ENCODE measurements at regions not wholly inside any gene's neighbourhood (a gene's known extent, or its start where the extent isn't known, plus 50 kb on each side); places are given as distances from the start of the nearest gene placed in this dataset.
A peak's percentile ranks its signal among the peaks of the same experiment; 100 is the strongest.
"Not testable (repeated sequence)": the region's sequence is repeated elsewhere in the genome, so short reads cannot be mapped to it uniquely, and the experiment has no call there.

DNA sequence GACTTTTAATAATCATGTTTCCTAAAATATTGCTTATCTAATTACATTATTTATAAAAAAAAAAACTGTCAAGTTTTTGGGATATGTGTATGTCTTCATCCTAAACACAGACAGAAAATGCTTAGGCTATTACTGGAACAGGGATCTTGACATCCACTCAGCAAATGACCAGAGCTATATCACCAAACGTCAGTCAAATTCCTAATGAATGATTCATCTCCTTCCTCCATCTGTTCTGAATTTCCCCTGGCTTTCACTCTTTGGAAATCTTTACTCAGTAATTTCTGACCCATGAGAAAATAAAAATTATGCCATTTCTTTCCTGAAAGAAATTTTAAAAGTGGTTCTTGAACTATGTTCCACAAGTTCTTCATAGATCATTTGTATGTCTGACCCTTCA is 552.4 kb upstream of the KCND2 start:
- no peak for DNase-seq
- Histone ChIP-seq H3K4me3 (no peak overlapping the region), H3K27ac (no peak overlapping the region), H3K9me3 (no peaks in the 10 kb centered on the region), H3K36me3 (no peaks in the 10 kb centered on the region), H3K27me3 (no peaks in the 10 kb centered on the region), H3K4me1 (no peaks in the 10 kb centered on the region)
- WGBS, 4 donors: 0 to 4% (median 1%) methylated on average over 1 of the region's 1 CpG
- TF ChIP-seq, protein P1, sequence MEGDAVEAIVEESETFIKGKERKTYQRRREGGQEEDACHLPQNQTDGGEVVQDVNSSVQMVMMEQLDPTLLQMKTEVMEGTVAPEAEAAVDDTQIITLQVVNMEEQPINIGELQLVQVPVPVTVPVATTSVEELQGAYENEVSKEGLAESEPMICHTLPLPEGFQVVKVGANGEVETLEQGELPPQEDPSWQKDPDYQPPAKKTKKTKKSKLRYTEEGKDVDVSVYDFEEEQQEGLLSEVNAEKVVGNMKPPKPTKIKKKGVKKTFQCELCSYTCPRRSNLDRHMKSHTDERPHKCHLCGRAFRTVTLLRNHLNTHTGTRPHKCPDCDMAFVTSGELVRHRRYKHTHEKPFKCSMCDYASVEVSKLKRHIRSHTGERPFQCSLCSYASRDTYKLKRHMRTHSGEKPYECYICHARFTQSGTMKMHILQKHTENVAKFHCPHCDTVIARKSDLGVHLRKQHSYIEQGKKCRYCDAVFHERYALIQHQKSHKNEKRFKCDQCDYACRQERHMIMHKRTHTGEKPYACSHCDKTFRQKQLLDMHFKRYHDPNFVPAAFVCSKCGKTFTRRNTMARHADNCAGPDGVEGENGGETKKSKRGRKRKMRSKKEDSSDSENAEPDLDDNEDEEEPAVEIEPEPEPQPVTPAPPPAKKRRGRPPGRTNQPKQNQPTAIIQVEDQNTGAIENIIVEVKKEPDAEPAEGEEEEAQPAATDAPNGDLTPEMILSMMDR (IDR thresholded peaks at IDR 0.05): no peak
- TF ChIP-seq POLR2A (IDR thresholded peaks at IDR 0.05): no peak
- ATAC-seq: no peak
- intact Hi-C loops (cut with DNase I): no loop called here

DNA sequence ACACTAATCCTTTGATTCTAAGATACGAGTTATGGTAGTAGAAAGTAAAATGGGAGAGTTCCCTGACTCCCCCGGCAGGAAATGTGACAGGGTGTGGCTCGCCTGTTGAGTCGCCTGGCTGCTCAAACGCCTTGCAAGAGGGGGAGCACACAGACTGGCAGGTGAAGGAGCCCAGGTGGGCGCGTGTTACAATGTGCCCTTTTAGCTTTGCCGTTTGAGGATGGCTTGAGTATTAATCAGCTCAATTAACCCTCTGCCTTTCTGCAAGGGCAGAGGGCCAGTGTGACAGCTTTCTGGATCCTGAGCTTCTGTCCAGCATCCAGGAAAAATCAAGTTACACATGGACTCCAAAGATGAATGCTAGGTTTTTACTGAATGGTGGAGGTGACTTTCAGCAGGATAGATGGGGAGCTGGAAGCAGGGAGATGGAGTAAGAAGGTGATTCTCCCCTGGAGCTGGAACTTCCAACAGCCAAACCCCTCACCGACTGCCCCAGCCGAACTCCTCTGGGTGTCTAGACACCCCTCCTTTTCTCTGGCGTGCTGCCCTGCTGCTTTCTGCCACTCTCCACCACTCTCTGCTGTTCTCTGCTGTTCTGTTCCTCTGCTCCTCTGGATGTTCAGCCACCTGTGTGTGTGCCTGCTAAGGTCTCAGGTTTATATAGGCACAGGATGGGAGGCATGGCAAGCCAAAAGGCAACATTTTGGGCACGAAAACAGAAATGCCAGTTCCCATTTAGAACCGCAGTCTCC is 548.8 kb upstream of the KCND2 start:
- DNase-seq (peak in 1 of 5 donors; percentile 49), ATAC-seq (no peak)
- Histone ChIP-seq H3K4me3 (no peak overlapping the region), H3K27ac (no peak overlapping the region), H3K36me3 (no peaks in the 10 kb centered on the region), H3K9me3 (no peaks in the 10 kb centered on the region), H3K27me3 (no peaks in the 10 kb centered on the region), H3K4me1 (no peaks in the 10 kb centered on the region)
- TF ChIP-seq POLR2A (IDR thresholded peaks at IDR 0.05): no peak
- TF ChIP-seq, protein P1 (IDR thresholded peaks at IDR 0.05): no peak
- WGBS, 4 donors: 65 to 73% (median 69%) methylated on average over 13 of the region's 13 CpGs
- intact Hi-C loops (cut with DNase I): loop anchor here in 1 of 10 donors (2.0 kb wide), 1 partner anchor 19 kb away; no protein-coding TSS in a partner anchor

DNA sequence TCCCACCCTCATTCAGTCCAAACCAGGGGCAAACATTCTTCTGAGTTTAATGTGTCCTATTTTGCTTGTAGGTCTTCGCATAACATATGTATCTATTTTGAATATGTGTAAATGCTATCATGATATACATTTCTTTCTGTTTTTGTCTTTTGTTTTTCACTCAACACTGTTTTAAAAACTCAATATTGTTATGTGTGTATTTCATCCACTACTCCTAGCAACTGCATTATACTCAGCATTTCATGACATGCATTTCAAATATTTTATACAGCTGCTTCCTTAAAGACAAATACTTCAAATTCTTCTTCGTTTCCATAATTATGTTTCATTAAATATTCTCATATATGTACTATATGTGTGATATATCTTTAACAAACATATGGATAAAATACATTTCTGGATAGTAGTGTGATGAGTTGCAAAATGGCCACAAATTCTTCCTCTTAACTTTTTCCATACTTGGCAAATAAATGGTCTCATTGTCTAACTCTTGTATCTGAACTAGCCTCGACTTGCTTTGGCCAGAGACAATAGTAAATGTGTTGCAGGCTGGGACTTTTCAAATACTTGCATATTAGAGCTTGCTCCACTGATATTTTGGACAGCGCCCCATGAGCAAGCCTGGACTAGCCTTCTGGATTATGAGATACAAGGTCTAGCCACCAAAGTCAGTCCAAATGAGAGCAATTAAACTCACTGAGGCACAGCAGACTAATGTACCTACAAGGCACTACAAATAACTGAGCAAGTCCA is 539.7 kb upstream of the KCND2 start:
- intact Hi-C loops (cut with DNase I): no loop called here
- H3K4me3 ChIP-seq: no peak overlapping the region
- ATAC-seq (no peak), DNase-seq (no peak)
- no peak overlapping the region for H3K27ac ChIP-seq
- WGBS, 4 donors: 53 to 65% (median 59%) methylated on average over 4 of the region's 4 CpGs
- no peak for TF ChIP-seq POLR2A (IDR thresholded peaks at IDR 0.05)
- TF ChIP-seq, protein P1 (IDR thresholded peaks at IDR 0.05): no peak
- H3K36me3 ChIP-seq: no peaks in the 10 kb centered on the region
- H3K9me3 ChIP-seq: peaks cover 0 to 5% (median 0%) of the 10 kb centered on the region in 12 donors
- no peaks in the 10 kb centered on the region for H3K4me1 ChIP-seq
- H3K27me3 ChIP-seq: no peaks in the 10 kb centered on the region

DNA sequence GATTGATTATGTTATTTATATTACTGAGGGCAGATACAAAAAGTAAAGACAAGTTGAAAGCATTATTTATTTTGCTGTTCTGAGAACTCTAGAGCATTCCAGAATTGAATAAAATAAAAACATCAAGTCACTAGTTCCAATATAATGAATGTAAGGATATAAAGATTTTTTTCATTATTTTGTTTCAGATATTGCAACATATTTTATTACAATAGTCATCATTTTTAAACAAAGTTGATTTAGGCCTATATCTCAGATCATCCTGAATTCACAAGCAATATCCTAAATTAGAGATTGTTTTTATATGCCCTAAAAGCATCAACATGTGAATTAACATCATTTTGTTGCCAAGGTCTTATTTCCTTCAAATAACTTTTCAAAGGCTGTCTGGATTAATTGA is 535.6 kb upstream of the KCND2 start:
- TF ChIP-seq, protein P1 (IDR thresholded peaks at IDR 0.05): no peak
- no peak for TF ChIP-seq POLR2A (IDR thresholded peaks at IDR 0.05)
- no peak for DNase-seq
- Histone ChIP-seq H3K36me3 (no peaks in the 10 kb centered on the region), H3K4me1 (no peaks in the 10 kb centered on the region), H3K9me3 (peaks cover 0 to 5% (median 0%) of the 10 kb centered on the region in 12 donors), H3K4me3 (no peak overlapping the region), H3K27me3 (no peaks in the 10 kb centered on the region), H3K27ac (no peak overlapping the region)
- intact Hi-C loops (cut with DNase I): no loop called here
- no peak for ATAC-seq

DNA sequence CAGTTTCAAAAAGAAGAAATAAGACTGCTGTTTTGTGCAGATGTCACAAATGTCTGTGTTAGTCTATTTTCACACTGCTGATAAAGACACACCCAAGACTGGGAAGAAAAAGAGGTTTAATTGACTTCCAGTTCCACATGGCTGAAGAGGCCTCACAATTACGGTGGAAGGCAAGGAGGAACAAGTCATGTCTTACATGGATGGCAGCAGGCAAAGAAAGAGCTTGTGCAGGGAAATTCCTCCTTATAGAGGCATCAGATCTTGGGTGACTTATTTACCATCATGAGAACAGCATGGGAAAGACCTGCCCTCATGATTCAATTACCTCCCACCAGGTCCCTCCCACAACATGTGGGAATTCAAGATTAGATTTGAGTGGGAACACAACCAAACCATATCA is 527.7 kb upstream of the KCND2 start:
- H3K27me3 ChIP-seq; H3K27ac ChIP-seq; H3K4me3 ChIP-seq; intact Hi-C loops (cut with DNase I); H3K9me3 ChIP-seq; ATAC-seq; H3K4me1 ChIP-seq; DNase-seq; H3K36me3 ChIP-seq: not testable (repeated sequence)
- WGBS, 4 donors: 82 to 90% (median 84%) methylated on average over 1 of the region's 1 CpG

Data from heart left ventricle (tissue), 16 donors.